K562 (cell line): ENCODE measurements at regions not wholly inside any gene's neighbourhood (a gene's known extent, or its start where the extent isn't known, plus 50 kb on each side); places are given as distances from the start of the nearest gene placed in this dataset.

ENCODE experiments used
- CEBPZ ChIP-seq: fragments of 150-350 bp; IDR thresholded peaks from 2 replicates; pipeline ENCODE4 v1.6.1; 2014; ENCODE audit warnings: low read depth, mild to moderate bottlenecking, low read length, borderline replicate concordance
- CHD4 ChIP-seq: fragments of 200-600 bp; sonication (generic); IDR thresholded peaks from 3 replicates; pipeline ENCODE4 v1.6.1; 2012; ENCODE audit warnings: low read depth, mild to moderate bottlenecking, mixed read lengths, low read length, inconsistent platforms; ENCODE audit not compliant: insufficient read depth, insufficient replicate concordance, poor library complexity, severe bottlenecking
- HMG20A ChIP-seq: fragments of 450-650 bp; formaldehyde crosslinking; conservative IDR thresholded peaks from 2 replicates; pipeline ENCODE4 v1.4.0; 2020; ENCODE audit warnings: mild to moderate bottlenecking, mixed read lengths
- MYBL2 ChIP-seq, 2 experiments: fragments of 450-650 bp in 1 of 2; sonication (generic) in 1 of 2; formaldehyde crosslinking in 1 of 2; IDR thresholded peaks; 2 replicates each; pipeline versions ENCODE4 v1.6.1 to v1.8.1; 2017 to 2022; ENCODE audit warnings: borderline replicate concordance in 1 of 2, inconsistent platforms in 1 of 2, low read depth in 1 of 2, mild to moderate bottlenecking in 1 of 2, missing genetic modification reagents in 1 of 2, moderate library complexity in 1 of 2
- NEUROD1 ChIP-seq: fragments of 150-350 bp; IDR thresholded peaks from 2 replicates; pipeline ENCODE4 v1.6.1; 2014; ENCODE audit warnings: borderline replicate concordance, low read length, low read depth; ENCODE audit not compliant: partially characterized antibody
- YBX1 ChIP-seq: fragments of 450-650 bp; IDR thresholded peaks from 2 replicates; pipeline ENCODE4 v1.7.1; 2016; ENCODE audit warnings: mild to moderate bottlenecking
- TF ChIP-seq, protein P1 (sequence below): fragments of 250-450 bp; sonication (Bioruptor Pico); IDR thresholded peaks from 2 replicates; pipeline ENCODE4 v1.4.0; 2020; ENCODE audit warnings: mild to moderate bottlenecking, moderate library complexity
- TF ChIP-seq, protein P2 (sequence below): fragments of 250-450 bp; sonication (Bioruptor Pico); IDR thresholded peaks from 2 replicates; pipeline ENCODE4 v1.8.0; 2021; ENCODE audit warnings: moderate library complexity, mild to moderate bottlenecking, inconsistent platforms

GRCh38 chrX:99383786-99384185, 1026.3 kb downstream of the PCDH19 start:
- TF ChIP-seq CEBPZ (no peak), MYBL2 (IDR thresholded peaks at IDR 0.05; ENCODE audit: low read depth) (no peak), MYBL2 (CRISPR knock-in tag; IDR thresholded peaks at IDR 0.05; ENCODE audit: borderline replicate concordance) (no peak), CHD4 (no peak), NEUROD1 (no peak), YBX1 (no peak), HMG20A (no peak)
- TF ChIP-seq, protein P1, sequence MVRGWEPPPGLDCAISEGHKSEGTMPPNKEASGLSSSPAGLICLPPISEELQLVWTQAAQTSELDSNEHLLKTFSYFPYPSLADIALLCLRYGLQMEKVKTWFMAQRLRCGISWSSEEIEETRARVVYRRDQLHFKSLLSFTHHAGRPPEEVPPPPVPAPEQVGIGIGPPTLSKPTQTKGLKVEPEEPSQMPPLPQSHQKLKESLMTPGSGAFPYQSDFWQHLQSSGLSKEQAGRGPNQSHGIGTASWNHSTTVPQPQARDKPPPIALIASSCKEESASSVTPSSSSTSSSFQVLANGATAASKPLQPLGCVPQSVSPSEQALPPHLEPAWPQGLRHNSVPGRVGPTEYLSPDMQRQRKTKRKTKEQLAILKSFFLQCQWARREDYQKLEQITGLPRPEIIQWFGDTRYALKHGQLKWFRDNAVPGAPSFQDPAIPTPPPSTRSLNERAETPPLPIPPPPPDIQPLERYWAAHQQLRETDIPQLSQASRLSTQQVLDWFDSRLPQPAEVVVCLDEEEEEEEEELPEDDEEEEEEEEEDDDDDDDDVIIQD (CRISPR knock-in tag), result no peak
- TF ChIP-seq, protein P2, sequence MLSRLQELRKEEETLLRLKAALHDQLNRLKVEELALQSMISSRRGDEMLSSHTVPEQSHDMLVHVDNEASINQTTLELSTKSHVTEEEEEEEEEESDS (CRISPR knock-in tag), result no peak
